ENCODE measurements at regions not wholly inside any gene's neighbourhood (a gene's known extent, or its start where the extent isn't known, plus 50 kb on each side); places are given as distances from the start of the nearest gene placed in this dataset.

GRCh38 chr3:81380234-81380633 lies 381.2 kb downstream of the GBE1 start:
- no peak for TF ChIP-seq POLR2A (IDR thresholded peaks at IDR 0.05; ENCODE audit: low read length)
- TF ChIP-seq, protein P1, sequence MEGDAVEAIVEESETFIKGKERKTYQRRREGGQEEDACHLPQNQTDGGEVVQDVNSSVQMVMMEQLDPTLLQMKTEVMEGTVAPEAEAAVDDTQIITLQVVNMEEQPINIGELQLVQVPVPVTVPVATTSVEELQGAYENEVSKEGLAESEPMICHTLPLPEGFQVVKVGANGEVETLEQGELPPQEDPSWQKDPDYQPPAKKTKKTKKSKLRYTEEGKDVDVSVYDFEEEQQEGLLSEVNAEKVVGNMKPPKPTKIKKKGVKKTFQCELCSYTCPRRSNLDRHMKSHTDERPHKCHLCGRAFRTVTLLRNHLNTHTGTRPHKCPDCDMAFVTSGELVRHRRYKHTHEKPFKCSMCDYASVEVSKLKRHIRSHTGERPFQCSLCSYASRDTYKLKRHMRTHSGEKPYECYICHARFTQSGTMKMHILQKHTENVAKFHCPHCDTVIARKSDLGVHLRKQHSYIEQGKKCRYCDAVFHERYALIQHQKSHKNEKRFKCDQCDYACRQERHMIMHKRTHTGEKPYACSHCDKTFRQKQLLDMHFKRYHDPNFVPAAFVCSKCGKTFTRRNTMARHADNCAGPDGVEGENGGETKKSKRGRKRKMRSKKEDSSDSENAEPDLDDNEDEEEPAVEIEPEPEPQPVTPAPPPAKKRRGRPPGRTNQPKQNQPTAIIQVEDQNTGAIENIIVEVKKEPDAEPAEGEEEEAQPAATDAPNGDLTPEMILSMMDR (IDR thresholded peaks at IDR 0.05), result no peak

Measured in A549 (cell line).